Panc1 (cell line): ENCODE measurements at regions not wholly inside any gene's neighbourhood (a gene's known extent, or its start where the extent isn't known, plus 50 kb on each side); places are given as distances from the start of the nearest gene placed in this dataset.

ENCODE experiments used
- CTCF ChIP-seq: fragments of 450-650 bp; IDR thresholded peaks from 2 replicates; pipeline ENCODE4 v1.5.1; 2017; ENCODE audit warnings: mild to moderate bottlenecking
- POLR2AphosphoS5 ChIP-seq: IDR thresholded peaks from 2 replicates; pipeline ENCODE4 v1.6.1; 2012; ENCODE audit warnings: mild to moderate bottlenecking, low read depth, low read length, moderate library complexity
- REST ChIP-seq, 2 experiments: IDR thresholded peaks; 2 replicates each; pipeline ENCODE4 v1.6.1; 2011 to 2012; ENCODE audit warnings: low read depth in 2 of 2, control low read depth in 1 of 2, low read length in 1 of 2, mild to moderate bottlenecking in 1 of 2, moderate library complexity in 1 of 2; ENCODE audit not compliant: insufficient read depth in 1 of 2
- SIN3A ChIP-seq: IDR thresholded peaks from 2 replicates; pipeline ENCODE4 v1.6.1; 2012; ENCODE audit warnings: low read depth, mild to moderate bottlenecking, low read length, moderate library complexity, borderline replicate concordance; ENCODE audit not compliant: insufficient read depth
- TCF7L2 ChIP-seq: IDR thresholded peaks from 2 replicates; pipeline ENCODE4 v1.6.1; 2011; ENCODE audit warnings: mild to moderate bottlenecking, low read depth, low read length, inconsistent platforms

- TF ChIP-seq CTCF = no peak
- TF ChIP-seq POLR2AphosphoS5 = no peak
- TF ChIP-seq SIN3A = no peak
- TF ChIP-seq TCF7L2 = no peak
- no peak for TF ChIP-seq REST (IDR thresholded peaks at IDR 0.05; ENCODE audit: insufficient read depth in 1 of 2, low read depth in 2 of 2, low read length in 1 of 2)
Observed at GRCh38 chr10:53006663-53007526, 234.3 kb upstream of the MBL2 start.
